ENCODE measurements at regions not wholly inside any gene's neighbourhood (a gene's known extent, or its start where the extent isn't known, plus 50 kb on each side); places are given as distances from the start of the nearest gene placed in this dataset.

- TF ChIP-seq NFYB (CRISPR knock-in tag; IDR thresholded peaks at IDR 0.05) (no peak), NR2C2 (CRISPR knock-in tag; IDR thresholded peaks at IDR 0.05; ENCODE audit: borderline replicate concordance) (no peak)
Observed at GRCh38 chr3:162094301-162094700, 597.7 kb downstream of the OTOL1 start.

Data from HepG2 (cell line).